GM18505 (cell line): ENCODE measurements at regions not wholly inside any gene's neighbourhood (a gene's known extent, or its start where the extent isn't known, plus 50 kb on each side); places are given as distances from the start of the nearest gene placed in this dataset.
"Not testable (repeated sequence)": the region's sequence is repeated elsewhere in the genome, so short reads cannot be mapped to it uniquely, and the experiment has no call there.

Source experiments
- ATAC-seq: cut with Tn5 transposase; IDR thresholded peaks from one replicate; pipeline ENCODE4 v1.9.1; 2021; ENCODE audit not compliant: unreplicated experiment
- POLR2A ChIP-seq: IDR thresholded peaks from 4 replicates; pipeline ENCODE4 v1.6.1; 2011; ENCODE audit warnings: borderline replicate concordance; ENCODE audit not compliant: insufficient read depth, insufficient read length; ENCODE audit errors: extremely low read depth

- ATAC-seq, result no peak
- no peak for TF ChIP-seq POLR2A
These were observed 546.2 kb downstream of the TMEM135 start for GRCh38 chr11:87583931-87584330.

GRCh38 chr11:87575088-87575487, 537.4 kb downstream of the TMEM135 start:
- no peak for ATAC-seq
- no peak for TF ChIP-seq POLR2A

GRCh38 chr11:87574193-87574592, 536.5 kb downstream of the TMEM135 start:
- no peak for TF ChIP-seq POLR2A
- ATAC-seq, result no peak

GRCh38 chr11:87573708-87574107, 536.0 kb downstream of the TMEM135 start:
- no peak for ATAC-seq
- no peak for TF ChIP-seq POLR2A

- no peak for TF ChIP-seq POLR2A
- no peak for ATAC-seq
These were observed 535.1 kb downstream of the TMEM135 start for GRCh38 chr11:87572881-87573280.

- no peak for TF ChIP-seq POLR2A
- no peak for ATAC-seq
These were observed 522.6 kb downstream of the TMEM135 start for GRCh38 chr11:87560352-87560751.

- not testable (repeated sequence) for ATAC-seq
These were observed 522.1 kb downstream of the TMEM135 start for GRCh38 chr11:87559852-87560251.

- ATAC-seq, result no peak
- no peak for TF ChIP-seq POLR2A
These were observed 517.4 kb downstream of the TMEM135 start for GRCh38 chr11:87555101-87555500.

- ATAC-seq, result no peak
- no peak for TF ChIP-seq POLR2A
These were observed 511.1 kb downstream of the TMEM135 start for GRCh38 chr11:87548797-87549196.

GRCh38 chr11:87545858-87546257, 508.1 kb downstream of the TMEM135 start:
- no peak for ATAC-seq
- no peak for TF ChIP-seq POLR2A

- no peak for TF ChIP-seq POLR2A
- no peak for ATAC-seq
These were observed 501.9 kb downstream of the TMEM135 start for GRCh38 chr11:87539596-87539995.

- no peak for TF ChIP-seq POLR2A
- no peak for ATAC-seq
These were observed 498.8 kb downstream of the TMEM135 start for GRCh38 chr11:87536565-87536964.

GRCh38 chr11:87536016-87536415, 498.3 kb downstream of the TMEM135 start:
- ATAC-seq, result no peak
- no peak for TF ChIP-seq POLR2A

GRCh38 chr11:87535513-87535912, 497.8 kb downstream of the TMEM135 start:
- ATAC-seq, result no peak
- TF ChIP-seq POLR2A, result no peak

GRCh38 chr11:87531835-87532234, 494.1 kb downstream of the TMEM135 start:
- not testable (repeated sequence) for ATAC-seq

- no peak for TF ChIP-seq POLR2A
- no peak for ATAC-seq
These were observed 491.8 kb downstream of the TMEM135 start for GRCh38 chr11:87529486-87529885.

- no peak for ATAC-seq
- TF ChIP-seq POLR2A, result no peak
These were observed 491.0 kb downstream of the TMEM135 start for GRCh38 chr11:87528752-87529151.

- no peak for TF ChIP-seq POLR2A
- no peak for ATAC-seq
These were observed 485.5 kb downstream of the TMEM135 start for GRCh38 chr11:87523276-87523675.
